A673 (cell line): ENCODE measurements at regions not wholly inside any gene's neighbourhood (a gene's known extent, or its start where the extent isn't known, plus 50 kb on each side); places are given as distances from the start of the nearest gene placed in this dataset.

ENCODE experiments used
- BruUV-seq: library from RNA; stranded (reverse); fragments of 400-500 nt; replicated peaks from 2 replicates; lab custom pipeline; 2021; lab: Mats Ljungman, UMichigan
- CTCF ChIA-PET: fragments of 300-600 bp; sonication (Branson Sonifier 250); formaldehyde crosslinking; loops from one replicate; lab custom pipeline; 2022; ENCODE audit warnings: antibody characterized with exemption; lab: Charles Lee
- POLR2A ChIA-PET: fragments of 300-600 bp; sonication (Branson Sonifier 250); formaldehyde crosslinking; loops from one replicate; lab custom pipeline; 2022; ENCODE audit warnings: antibody characterized with exemption; ENCODE audit not compliant: low non-redundant PET; lab: Charles Lee
- DNase-seq: peaks from one replicate; pipeline ENCODE4 v3.0.0-alpha.2; 2015; ENCODE audit warnings: low spot score
- H3K27ac ChIP-seq: fragments of 200-600 bp; sonication (generic); 2 replicates; pipeline ENCODE4 v1.5.1; 2016; ENCODE audit warnings: mixed run types, low read depth, mild to moderate bottlenecking, mixed read lengths, antibody characterized with exemption, low read length; ENCODE audit not compliant: poor library complexity, severe bottlenecking
- H3K27me3 ChIP-seq: fragments of 200-600 bp; sonication (generic); replicated peaks from 2 replicates; pipeline ENCODE4 v1.6.1; 2017; ENCODE audit warnings: mixed run types, low read depth, mild to moderate bottlenecking, mixed read lengths, antibody characterized with exemption, low read length; ENCODE audit not compliant: insufficient read depth, poor library complexity
- H3K36me3 ChIP-seq: fragments of 200-600 bp; sonication (generic); 2 replicates; pipeline ENCODE4 v1.6.1; 2016; ENCODE audit warnings: mixed run types, mild to moderate bottlenecking, mixed read lengths, antibody characterized with exemption, low read length; ENCODE audit not compliant: insufficient read depth, poor library complexity, severe bottlenecking
- H3K4me1 ChIP-seq: fragments of 200-600 bp; sonication (generic); 2 replicates; pipeline ENCODE4 v1.6.1; 2017; ENCODE audit warnings: mixed run types, mild to moderate bottlenecking, mixed read lengths, antibody characterized with exemption, low read length; ENCODE audit not compliant: insufficient read depth, poor library complexity, severe bottlenecking
- H3K4me3 ChIP-seq: fragments of 200-600 bp; sonication (generic); 2 replicates; pipeline ENCODE4 v1.5.1; 2016; ENCODE audit warnings: low read depth, mixed run types, mild to moderate bottlenecking, mixed read lengths, low read length; ENCODE audit not compliant: poor library complexity, severe bottlenecking
- H3K9me3 ChIP-seq: fragments of 200-600 bp; sonication (generic); 2 replicates; pipeline ENCODE4 v1.6.1; 2016; ENCODE audit warnings: mixed run types, low read depth, mild to moderate bottlenecking, mixed read lengths, antibody characterized with exemption, low read length; ENCODE audit not compliant: poor library complexity, severe bottlenecking
- EZH2 ChIP-seq: fragments of 200-600 bp; sonication (generic); IDR thresholded peaks from 2 replicates; pipeline ENCODE4 v1.6.1; 2017; ENCODE audit warnings: borderline replicate concordance, low read depth, mild to moderate bottlenecking, mixed read lengths, antibody characterized with exemption, low read length; ENCODE audit not compliant: poor library complexity, severe bottlenecking
- intact Hi-C: fragments of 100-400 bp; cut with micrococcal nuclease; formaldehyde crosslinking; loops from one replicate; pipeline ENCODE4 v1.10.0; 2022; ENCODE audit not compliant: unreplicated experiment
- TF ChIP-seq, protein P1 (sequence below): fragments of 300-800, 200-600 bp; sonication (generic); conservative IDR thresholded peaks from 2 replicates; pipeline ENCODE4 v1.5.1; 2017; ENCODE audit warnings: low read depth, mild to moderate bottlenecking, antibody characterized with exemption, low read length, moderate library complexity, mixed read lengths

DNA sequence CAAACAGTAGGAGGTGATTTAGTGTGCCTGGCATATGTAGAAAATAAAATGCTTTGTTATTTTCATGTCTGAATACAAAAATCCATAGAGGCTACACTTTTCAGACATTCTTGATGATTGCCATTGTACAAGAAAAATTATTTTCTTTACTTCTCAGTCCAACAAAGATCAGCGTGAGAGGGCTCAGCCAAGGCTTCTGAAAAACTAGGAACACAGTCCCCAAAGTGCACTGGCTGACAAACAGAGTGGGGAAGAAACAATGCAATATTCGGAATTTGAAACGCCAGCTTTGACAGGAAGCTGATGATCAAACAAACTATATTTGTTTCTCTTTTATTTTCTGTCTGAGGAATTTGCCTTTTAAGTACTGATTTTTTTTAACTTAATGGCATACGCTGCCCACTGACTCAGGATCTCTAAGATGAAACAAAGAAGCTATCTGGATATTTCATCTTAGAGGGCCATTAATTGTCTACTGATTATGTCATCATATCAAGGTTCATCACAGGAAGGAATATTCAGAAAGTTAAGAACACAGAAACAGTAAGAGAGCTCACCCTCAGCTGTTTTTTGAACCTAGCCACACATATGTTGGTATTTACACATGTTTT lies 197.0 kb upstream of the INHBA start:
- CTCF ChIA-PET = no interaction called here
- POLR2A ChIA-PET = no interaction called here

DNA sequence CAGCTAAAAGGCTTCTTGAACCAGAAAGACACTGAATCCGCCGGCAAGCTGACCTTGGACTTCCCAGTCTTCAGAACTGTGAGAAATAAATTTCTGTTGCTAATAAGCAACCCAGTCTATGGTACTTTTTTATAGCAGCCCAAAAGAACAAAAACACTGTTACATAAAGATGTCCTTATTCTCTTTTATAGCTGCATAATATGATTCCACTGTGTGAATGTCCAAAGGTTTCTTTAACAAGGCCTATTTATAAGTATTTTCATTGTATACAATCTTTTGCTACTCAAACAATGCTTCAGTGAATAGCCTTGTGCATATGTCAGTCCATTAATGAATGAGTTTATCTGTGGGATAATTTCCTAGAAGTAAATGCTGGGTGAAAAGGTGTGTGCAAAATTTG lies 190.8 kb upstream of the INHBA start:
- Histone ChIP-seq H3K36me3 (no peaks in the 10 kb centered on the region), H3K4me3 (no peak overlapping the region), H3K27me3 (no peaks in the 10 kb centered on the region), H3K4me1 (peaks cover 9% of the 10 kb centered on the region), H3K27ac (no peak overlapping the region), H3K9me3 (no peaks in the 10 kb centered on the region)
- ChIA-PET POLR2A (no interaction called here), CTCF (no interaction called here)
- intact Hi-C loops = no loop called here
- no TSS peak for BruUV-seq
- no peak for TF ChIP-seq EZH2
- TF ChIP-seq, protein P1, sequence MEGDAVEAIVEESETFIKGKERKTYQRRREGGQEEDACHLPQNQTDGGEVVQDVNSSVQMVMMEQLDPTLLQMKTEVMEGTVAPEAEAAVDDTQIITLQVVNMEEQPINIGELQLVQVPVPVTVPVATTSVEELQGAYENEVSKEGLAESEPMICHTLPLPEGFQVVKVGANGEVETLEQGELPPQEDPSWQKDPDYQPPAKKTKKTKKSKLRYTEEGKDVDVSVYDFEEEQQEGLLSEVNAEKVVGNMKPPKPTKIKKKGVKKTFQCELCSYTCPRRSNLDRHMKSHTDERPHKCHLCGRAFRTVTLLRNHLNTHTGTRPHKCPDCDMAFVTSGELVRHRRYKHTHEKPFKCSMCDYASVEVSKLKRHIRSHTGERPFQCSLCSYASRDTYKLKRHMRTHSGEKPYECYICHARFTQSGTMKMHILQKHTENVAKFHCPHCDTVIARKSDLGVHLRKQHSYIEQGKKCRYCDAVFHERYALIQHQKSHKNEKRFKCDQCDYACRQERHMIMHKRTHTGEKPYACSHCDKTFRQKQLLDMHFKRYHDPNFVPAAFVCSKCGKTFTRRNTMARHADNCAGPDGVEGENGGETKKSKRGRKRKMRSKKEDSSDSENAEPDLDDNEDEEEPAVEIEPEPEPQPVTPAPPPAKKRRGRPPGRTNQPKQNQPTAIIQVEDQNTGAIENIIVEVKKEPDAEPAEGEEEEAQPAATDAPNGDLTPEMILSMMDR = no peak
- DNase-seq = no peak

More for the DNA sequence above, 197.0 kb upstream of the INHBA start:
- no peak for DNase-seq
- H3K27me3 ChIP-seq = no peaks in the 10 kb centered on the region
- no peaks in the 10 kb centered on the region for H3K36me3 ChIP-seq
- H3K27ac ChIP-seq = no peak overlapping the region
- BruUV-seq = no TSS peak
- H3K9me3 ChIP-seq = peaks cover 18% of the 10 kb centered on the region
- H3K4me3 ChIP-seq = no peak overlapping the region
- intact Hi-C loops = no loop called here
- no peaks in the 10 kb centered on the region for H3K4me1 ChIP-seq
- TF ChIP-seq, protein P1 = no peak
- TF ChIP-seq EZH2 = no peak

DNA sequence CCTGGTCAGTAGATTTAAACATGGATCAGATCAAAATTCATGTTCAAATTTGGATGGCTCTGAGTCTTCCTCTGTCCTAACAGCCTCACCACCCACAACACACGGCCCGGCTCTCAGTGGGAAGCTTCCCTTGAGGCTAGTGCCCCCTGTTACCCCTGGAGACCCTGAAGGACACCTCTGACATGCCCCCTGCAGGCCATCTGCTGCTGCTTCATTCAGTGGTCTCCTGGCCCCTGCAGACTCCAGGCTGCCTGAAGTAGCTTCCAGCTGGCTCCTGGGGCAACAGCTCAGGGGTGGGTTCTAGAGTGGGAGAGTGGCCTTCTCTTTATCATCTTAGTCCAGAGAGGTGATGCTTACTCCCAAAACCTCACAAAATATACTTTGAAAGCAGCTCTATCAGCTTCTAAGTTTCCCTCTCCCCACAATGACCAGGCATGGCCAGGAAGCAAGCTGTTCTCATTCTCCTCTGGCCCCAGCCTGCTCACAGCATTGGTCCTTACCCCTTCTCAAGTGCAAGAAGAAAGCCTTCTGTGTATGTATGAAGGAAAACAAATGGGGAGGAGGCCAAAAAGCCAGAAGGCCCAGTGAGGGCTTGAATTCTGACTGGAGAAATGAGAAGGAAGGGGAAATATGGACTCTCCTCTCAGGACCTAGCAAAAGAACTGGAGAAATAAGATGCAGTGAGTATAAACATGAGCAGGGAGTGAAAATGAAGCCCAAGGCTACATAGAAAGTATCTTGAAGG lies 189.6 kb upstream of the INHBA start:
- Histone ChIP-seq H3K4me1 (peaks cover 20% of the 10 kb centered on the region), H3K4me3 (no peak overlapping the region), H3K36me3 (no peaks in the 10 kb centered on the region), H3K27ac (no peak overlapping the region), H3K27me3 (no peaks in the 10 kb centered on the region), H3K9me3 (no peaks in the 10 kb centered on the region)
- no TSS peak for BruUV-seq
- TF ChIP-seq, protein P1 = peak; percentile 37; the same call in 1 of the 2 replicates
- TF ChIP-seq EZH2 = no peak
- POLR2A ChIA-PET = no interaction called here
- CTCF ChIA-PET = no interaction called here
- intact Hi-C loops = no loop called here
- no peak for DNase-seq
